Eye (tissue), 1 donor: ENCODE measurements at regions not wholly inside any gene's neighbourhood (a gene's known extent, or its start where the extent isn't known, plus 50 kb on each side); places are given as distances from the start of the nearest gene placed in this dataset.

Source experiments
- DNase-seq: peaks from one replicate; pipeline ENCODE4 v3.0.0-alpha.2; 2015

GRCh38 chr15:47551079-47551478, 166.2 kb upstream of the SEMA6D start:
- no peak for DNase-seq

DNA sequence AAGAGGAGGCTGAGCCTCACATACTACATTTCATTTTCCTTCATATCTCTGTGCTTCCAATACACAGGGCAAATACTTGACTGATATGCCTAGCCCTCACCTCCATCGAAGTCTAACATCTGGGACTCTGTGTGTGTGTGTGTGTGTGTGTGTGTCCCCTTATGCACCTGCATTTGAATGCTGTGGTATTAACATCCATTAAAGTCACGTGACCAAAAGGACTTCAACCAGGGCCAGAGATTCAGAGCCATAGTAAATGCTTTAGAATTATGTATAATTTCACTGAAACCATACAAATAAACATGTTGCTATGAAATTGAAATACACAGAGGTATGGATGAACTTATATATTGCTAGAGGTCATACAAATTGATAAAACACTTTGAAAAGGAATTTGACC, 165.8 kb upstream of the SEMA6D start:
- DNase-seq = no peak

GRCh38 chr15:47552978-47553608, 164.2 kb upstream of the SEMA6D start:
- DNase-seq = no peak

DNA sequence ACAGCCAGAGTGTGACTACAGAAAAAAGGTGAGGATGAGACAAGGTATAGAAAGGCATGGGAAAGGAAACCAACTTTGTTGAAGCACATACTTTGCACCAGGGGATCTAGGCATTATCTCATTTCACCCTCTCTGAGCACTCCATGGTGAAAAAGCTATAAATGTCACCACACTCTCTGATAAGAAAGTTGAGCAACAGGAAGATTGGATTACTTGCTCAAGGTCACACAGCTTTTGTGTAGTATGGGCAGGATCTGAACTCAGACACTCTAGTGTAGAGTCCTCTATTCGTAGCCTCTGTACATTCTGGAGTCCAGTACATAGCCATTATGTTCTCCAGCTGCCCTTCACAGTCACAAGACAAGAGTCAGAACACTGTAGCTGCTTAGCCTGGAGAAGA, 163.4 kb upstream of the SEMA6D start:
- DNase-seq = no peak

GRCh38 chr15:47561102-47561501, 156.2 kb upstream of the SEMA6D start:
- no peak for DNase-seq

DNA sequence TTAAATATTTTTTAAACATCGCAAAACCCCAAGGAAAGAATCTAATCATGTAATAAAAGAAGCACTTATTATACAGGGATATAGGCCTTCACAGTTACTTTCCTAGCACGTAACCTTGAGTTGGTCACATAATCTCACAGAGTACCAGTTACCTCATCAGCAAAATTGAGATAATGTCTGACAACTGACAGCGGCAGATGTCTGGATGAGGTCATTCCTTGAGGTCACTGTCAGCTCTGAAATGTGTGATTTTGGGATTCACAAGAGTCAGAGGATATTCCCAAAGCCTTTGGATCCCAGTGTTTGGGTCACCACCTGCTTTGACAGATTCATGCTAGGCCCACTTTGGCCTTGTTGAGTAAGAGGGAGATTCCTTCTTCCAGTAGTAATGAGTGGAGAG, 151.4 kb upstream of the SEMA6D start:
- no peak for DNase-seq

DNA sequence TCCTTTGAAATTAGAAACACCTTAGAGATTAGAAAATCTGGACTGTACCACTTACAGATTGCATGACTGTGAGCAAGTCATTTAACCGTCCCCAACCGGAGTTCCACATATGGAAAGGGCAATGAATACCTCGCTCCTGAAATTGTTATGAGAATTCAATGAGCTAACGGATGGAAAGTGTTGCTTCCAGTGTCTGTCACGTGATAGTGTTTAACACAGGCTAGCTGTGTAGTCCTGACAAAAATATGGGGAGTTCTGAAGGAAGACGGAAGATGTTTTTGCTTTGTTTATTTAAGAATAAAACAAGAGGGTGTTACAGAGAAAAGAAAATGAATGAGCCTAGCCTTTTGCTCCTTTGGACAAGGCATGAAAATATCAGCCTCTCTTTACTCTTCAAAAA, 150.7 kb upstream of the SEMA6D start:
- no peak for DNase-seq

DNA sequence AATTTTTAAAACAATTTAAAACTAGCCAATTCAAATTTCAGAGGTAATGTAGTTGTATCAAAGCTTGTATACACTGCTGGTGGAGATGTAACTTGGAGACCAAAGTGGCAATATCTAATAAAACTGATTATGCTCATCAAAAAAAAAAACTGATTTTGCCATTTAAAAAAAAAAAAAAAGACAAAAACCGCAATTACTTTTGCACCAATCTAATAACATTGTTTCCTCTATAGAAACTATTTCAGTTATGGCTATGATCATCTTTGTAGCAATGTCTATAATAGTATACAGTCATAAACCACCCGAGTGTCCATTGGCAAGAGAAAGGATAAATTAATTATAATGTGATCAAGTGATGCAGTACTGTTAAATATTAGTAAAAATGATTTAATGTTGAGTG, 149.3 kb upstream of the SEMA6D start:
- DNase-seq = no peak

DNA sequence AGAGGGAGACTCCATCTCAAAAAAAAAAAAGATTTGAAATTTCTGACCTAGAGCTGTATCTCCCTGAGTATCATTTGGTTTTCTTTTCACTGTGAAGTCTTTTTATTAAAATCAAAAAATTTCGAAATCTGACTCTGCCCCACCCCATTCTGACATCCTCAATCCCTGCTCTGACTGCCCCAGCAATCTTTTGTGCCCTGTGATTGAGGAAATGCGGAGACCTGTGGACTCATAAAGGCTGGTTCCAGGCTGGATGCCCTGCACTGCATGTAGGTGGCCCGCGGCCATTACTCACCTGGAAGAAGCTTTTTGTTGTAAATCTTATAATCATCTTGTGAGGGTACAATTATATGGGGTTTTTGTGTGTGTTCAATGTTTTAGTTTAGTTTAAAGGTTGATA, 147.3 kb upstream of the SEMA6D start:
- DNase-seq = no peak

GRCh38 chr15:47570451-47570850, 146.9 kb upstream of the SEMA6D start:
- DNase-seq = no peak

GRCh38 chr15:47570881-47571640, 146.2 kb upstream of the SEMA6D start:
- peak; percentile 56 for DNase-seq

DNA sequence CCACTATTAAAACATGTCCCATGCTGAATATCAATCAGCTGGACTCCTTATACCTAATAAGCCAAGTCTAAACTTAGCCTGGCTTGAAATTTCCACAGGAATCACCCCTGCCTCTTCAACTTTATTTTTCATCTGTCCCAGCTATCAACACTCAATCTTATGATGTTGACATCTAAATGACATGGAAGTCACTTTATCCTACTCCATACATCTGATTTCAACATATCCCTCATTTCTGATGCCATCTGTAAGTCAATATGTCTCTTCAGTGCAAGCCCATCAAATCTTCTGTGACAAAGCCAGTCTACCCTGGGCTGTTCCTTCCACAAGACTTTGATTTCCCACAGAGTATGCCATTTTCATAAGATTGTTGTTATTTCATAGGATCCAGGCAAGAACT, 143.6 kb upstream of the SEMA6D start:
- no peak for DNase-seq

- DNase-seq = no peak
Measured at GRCh38 chr15:47577000-47577399, 140.3 kb upstream of the SEMA6D start.

- DNase-seq = no peak
Measured at GRCh38 chr15:47577461-47577860, 139.8 kb upstream of the SEMA6D start.

DNA sequence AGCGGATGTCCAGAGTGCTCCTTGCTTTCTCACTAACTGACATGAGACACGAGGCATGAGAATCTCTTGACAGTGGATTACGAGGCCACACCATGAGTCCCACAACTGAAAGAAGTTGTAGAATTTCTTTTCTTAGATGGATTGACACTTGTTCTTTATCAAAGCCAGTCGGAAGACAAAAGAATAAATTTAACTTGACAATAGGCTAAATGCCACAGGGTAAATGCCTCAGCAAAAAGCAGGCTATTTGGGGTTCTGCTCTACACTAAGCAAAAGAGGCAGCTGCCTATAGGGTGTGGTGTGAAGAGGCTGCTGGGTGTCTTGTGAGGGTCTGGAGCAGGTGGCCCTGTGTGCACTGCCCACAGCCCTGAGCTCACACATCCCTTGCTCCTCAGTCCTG, 135.1 kb upstream of the SEMA6D start:
- DNase-seq = no peak

DNA sequence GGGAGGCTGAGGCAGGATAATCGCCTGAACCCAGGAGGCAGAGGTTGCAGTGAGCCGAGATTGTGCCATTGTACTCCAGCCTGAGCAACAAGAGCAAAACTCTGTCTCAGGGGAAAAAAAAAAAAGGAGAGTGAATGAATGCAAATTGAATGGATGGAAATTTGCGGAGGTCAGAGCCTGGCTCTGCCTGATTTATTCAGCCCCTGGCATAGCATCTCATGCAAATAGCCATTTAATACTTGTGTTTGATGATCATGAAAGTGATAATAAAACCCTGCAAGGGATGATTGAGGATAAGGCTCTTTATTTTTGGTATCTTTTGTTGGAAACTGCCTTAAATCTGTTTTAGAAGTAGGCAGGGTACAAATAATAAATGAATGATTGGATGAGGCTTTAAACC, 133.0 kb upstream of the SEMA6D start:
- no peak for DNase-seq

DNA sequence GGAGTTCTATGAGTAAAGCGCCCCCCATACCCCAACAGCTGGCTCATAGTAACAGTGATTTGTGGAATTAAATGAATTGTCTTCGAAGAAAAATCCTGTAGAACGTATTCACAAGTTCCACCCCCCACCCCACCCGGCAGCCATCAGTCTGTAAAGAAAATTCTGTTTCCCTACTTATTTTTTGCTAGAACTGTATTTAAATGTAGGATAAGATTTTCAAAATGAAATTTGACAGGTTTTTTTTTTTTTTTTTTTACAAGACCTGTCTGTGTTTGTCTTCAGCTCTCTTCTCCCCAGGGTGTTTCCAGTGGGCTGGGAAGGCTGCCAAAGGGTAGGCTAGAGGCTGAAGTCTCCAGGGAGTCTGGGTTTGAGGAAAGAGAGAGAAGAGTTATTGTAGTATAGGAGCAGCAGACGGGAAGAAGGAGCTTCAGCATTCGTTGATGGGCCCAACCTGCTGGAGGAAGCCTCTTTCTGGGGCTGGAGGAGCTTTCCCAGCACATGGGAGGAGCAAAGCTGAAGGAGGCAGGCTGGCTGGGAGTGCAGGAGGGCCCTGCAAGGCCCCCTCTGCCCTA, 130.6 kb upstream of the SEMA6D start:
- DNase-seq = peak; percentile 51

GRCh38 chr15:47587940-47588802, 129.1 kb upstream of the SEMA6D start:
- DNase-seq = no peak

DNA sequence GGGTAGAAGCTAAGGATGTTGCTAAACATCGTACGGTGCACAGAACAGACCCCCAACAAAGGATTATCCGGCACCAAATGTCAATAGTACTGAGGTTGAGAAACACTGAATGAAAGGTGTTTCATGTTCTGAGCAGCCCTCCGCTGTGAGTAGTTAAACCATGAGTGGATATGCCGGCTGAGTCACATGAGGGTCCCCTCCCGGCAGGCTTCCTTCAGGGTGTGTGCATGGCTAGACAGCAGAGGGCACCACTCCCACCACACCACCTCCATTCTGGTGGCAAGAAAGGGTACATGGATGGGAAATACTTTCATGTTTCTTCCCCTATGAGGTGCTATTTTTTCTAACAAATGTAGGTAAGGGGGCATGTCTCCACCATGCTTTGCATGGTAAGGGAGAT, 128.3 kb upstream of the SEMA6D start:
- DNase-seq = no peak

- no peak for DNase-seq
Measured at GRCh38 chr15:47598996-47599395, 118.3 kb upstream of the SEMA6D start.

- DNase-seq = no peak
Measured at GRCh38 chr15:47599806-47600205, 117.5 kb upstream of the SEMA6D start.

DNA sequence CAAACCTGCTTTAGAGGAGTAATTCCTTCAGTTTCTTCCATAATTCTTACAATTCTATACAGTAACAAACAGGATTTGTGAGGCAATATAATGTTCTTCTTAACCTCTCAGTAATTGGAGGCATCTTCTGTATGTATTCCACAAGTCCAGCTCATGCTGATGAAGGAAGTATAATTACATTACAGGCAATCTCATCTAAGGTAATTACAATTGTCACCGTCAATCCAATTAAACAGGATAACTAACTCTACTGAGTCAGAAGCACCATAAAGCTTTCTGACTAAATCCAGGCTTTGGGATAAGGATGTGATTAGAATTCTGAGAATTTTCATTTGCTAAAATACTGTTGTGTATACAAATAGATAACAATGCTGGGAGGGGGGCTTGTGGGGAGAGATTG, 115.2 kb upstream of the SEMA6D start:
- no peak for DNase-seq

DNA sequence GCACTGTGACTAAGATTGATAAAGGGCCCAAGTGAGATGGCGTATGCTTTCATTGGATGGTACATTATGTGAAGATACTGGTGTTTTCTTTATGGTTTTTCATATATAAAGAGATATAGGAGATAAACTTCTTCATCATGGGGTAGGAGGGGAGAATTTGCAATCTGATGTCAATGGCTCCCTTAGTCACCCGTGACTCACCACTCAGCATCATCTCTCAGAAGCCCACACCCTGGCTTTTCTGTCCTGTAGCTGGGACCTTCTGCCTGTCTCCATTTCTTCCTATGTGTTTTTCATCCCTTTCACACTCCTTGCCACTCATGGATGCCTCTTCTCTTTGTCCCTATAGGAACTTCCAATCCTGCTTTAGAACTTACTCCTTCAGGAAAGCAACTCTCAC, 114.3 kb upstream of the SEMA6D start:
- no peak for DNase-seq

DNA sequence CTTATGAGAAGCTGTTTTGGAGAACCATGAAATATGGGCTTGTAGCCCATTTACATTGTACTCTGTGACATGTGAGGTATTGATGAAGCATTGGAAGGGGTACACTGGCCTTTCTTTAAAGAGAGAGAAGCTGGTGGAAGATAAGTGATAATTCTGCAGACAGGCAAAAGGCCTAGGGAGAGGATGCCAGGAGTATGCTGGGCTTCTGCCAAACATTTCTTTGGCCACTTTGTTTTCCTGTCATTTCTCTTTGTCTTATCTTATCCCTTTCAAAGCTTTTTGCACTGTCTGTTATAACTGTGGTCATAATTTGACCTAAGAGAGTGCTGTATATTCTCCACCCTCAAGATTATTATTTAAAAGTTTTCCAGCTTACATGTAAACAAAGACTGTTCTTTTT, 109.6 kb upstream of the SEMA6D start:
- no peak for DNase-seq
